GM12892 (cell line): ENCODE measurements at regions not wholly inside any gene's neighbourhood (a gene's known extent, or its start where the extent isn't known, plus 50 kb on each side); places are given as distances from the start of the nearest gene placed in this dataset.

Source experiments
- DNase-seq: peaks from one replicate; pipeline ENCODE4 v3.0.0; 2011; ENCODE audit not compliant: insufficient read length
- FAIRE-seq: peaks from 2 replicates; lab custom pipeline; 2011; peaks lifted over from hg19 to GRCh38; lab: Jason Lieb, UNC
- POLR2A ChIP-seq: IDR thresholded peaks from 2 replicates; pipeline ENCODE4 v1.6.1; 2011; ENCODE audit warnings: low read depth, low read length, control low read depth
- POLR2AphosphoS5 ChIP-seq: IDR thresholded peaks from 2 replicates; pipeline ENCODE4 v1.6.1; 2011; ENCODE audit warnings: low read depth, low read length, control low read depth
- TAF1 ChIP-seq: IDR thresholded peaks from 2 replicates; pipeline ENCODE4 v1.6.1; 2011; ENCODE audit warnings: low read depth, mild to moderate bottlenecking, control low read depth, low read length, borderline replicate concordance

GRCh38 chr1:79290927-79291474 is 284.5 kb upstream of the ADGRL4 start:
- FAIRE-seq, result no peak
- no peak for TF ChIP-seq POLR2A
- no peak for TF ChIP-seq POLR2AphosphoS5
- no peak for TF ChIP-seq TAF1
- no peak for DNase-seq

- TF ChIP-seq POLR2AphosphoS5, result no peak
- no peak for TF ChIP-seq TAF1
- no peak for TF ChIP-seq POLR2A
- DNase-seq (no peak), FAIRE-seq (no peak)
Measured at GRCh38 chr1:79287982-79288381, 281.5 kb upstream of the ADGRL4 start.

- FAIRE-seq (no peak), DNase-seq (no peak)
- TF ChIP-seq POLR2AphosphoS5, result no peak
- TF ChIP-seq TAF1, result no peak
- no peak for TF ChIP-seq POLR2A
Measured at GRCh38 chr1:79285667-79286066, 279.1 kb upstream of the ADGRL4 start.

- DNase-seq (no peak), FAIRE-seq (no peak)
- TF ChIP-seq POLR2A (no peak), TAF1 (no peak), POLR2AphosphoS5 (no peak)
Measured at GRCh38 chr1:79283451-79283850, 276.9 kb upstream of the ADGRL4 start.

- FAIRE-seq (no peak), DNase-seq (no peak)
- no peak for TF ChIP-seq POLR2AphosphoS5
Measured at GRCh38 chr1:79281442-79281841, 274.9 kb upstream of the ADGRL4 start.

GRCh38 chr1:79271759-79272158 is 265.2 kb upstream of the ADGRL4 start:
- no peak for DNase-seq
- TF ChIP-seq POLR2A, result no peak
- TF ChIP-seq POLR2AphosphoS5, result no peak
- no peak for TF ChIP-seq TAF1
- no peak for FAIRE-seq

- TF ChIP-seq TAF1, result no peak
- no peak for TF ChIP-seq POLR2AphosphoS5
- no peak for TF ChIP-seq POLR2A
- FAIRE-seq (no peak), DNase-seq (no peak)
Measured at GRCh38 chr1:79264975-79265818, 258.7 kb upstream of the ADGRL4 start.

GRCh38 chr1:79264285-79264684 is 257.8 kb upstream of the ADGRL4 start:
- no peak for TF ChIP-seq POLR2A
- TF ChIP-seq TAF1, result no peak
- no peak for TF ChIP-seq POLR2AphosphoS5
- no peak for DNase-seq
- FAIRE-seq, result no peak

GRCh38 chr1:79262745-79263258 is 256.3 kb upstream of the ADGRL4 start:
- TF ChIP-seq POLR2A, result no peak
- no peak for TF ChIP-seq POLR2AphosphoS5
- TF ChIP-seq TAF1, result no peak
- DNase-seq (no peak), FAIRE-seq (no peak)

- TF ChIP-seq POLR2AphosphoS5 (no peak), POLR2A (no peak), TAF1 (no peak)
- no peak for FAIRE-seq
- no peak for DNase-seq
Measured at GRCh38 chr1:79259390-79260336, 253.1 kb upstream of the ADGRL4 start.

- DNase-seq (no peak), FAIRE-seq (no peak)
- TF ChIP-seq POLR2AphosphoS5 (no peak), TAF1 (no peak), POLR2A (no peak)
Measured at GRCh38 chr1:79255421-79255820, 248.9 kb upstream of the ADGRL4 start.
